WTC11 (cell line): ENCODE measurements at regions not wholly inside any gene's neighbourhood (a gene's known extent, or its start where the extent isn't known, plus 50 kb on each side); places are given as distances from the start of the nearest gene placed in this dataset.

Experiments used
- CREB1 ChIP-seq: sonication (generic); formaldehyde crosslinking; IDR thresholded peaks from 2 replicates; pipeline ENCODE4 v1.8.0; 2023; ENCODE audit warnings: mild to moderate bottlenecking, missing genetic modification reagents
- ESRRA ChIP-seq: sonication (generic); formaldehyde crosslinking; IDR thresholded peaks from 2 replicates; pipeline ENCODE4 v1.8.1; 2022; ENCODE audit warnings: mild to moderate bottlenecking, missing genetic modification reagents, borderline replicate concordance
- JUN ChIP-seq: sonication (generic); formaldehyde crosslinking; IDR thresholded peaks from 2 replicates; pipeline ENCODE4 v1.8.0; 2023; ENCODE audit warnings: mild to moderate bottlenecking, missing genetic modification reagents
- MXD4 ChIP-seq: fragments of 250-450 bp; sonication (Bioruptor Pico); IDR thresholded peaks from 2 replicates; pipeline ENCODE4 v1.8.0; 2021; ENCODE audit warnings: mild to moderate bottlenecking, moderate library complexity, borderline replicate concordance
- OVOL2 ChIP-seq: fragments of 250-450 bp; sonication (Bioruptor Pico); IDR thresholded peaks from 2 replicates; pipeline ENCODE4 v1.9.0; 2021; ENCODE audit warnings: mild to moderate bottlenecking, borderline replicate concordance
- TCF7 ChIP-seq: sonication (generic); formaldehyde crosslinking; IDR thresholded peaks from 2 replicates; pipeline ENCODE4 v1.8.0; 2022; ENCODE audit warnings: mild to moderate bottlenecking, low read depth, missing genetic modification reagents, moderate library complexity
- TEAD4 ChIP-seq: sonication (generic); formaldehyde crosslinking; IDR thresholded peaks from 2 replicates; pipeline ENCODE4 v1.8.0; 2022; ENCODE audit warnings: mild to moderate bottlenecking, missing genetic modification reagents
- ZNF232 ChIP-seq: sonication (generic); formaldehyde crosslinking; IDR thresholded peaks from 2 replicates; pipeline ENCODE4 v1.8.0; 2022; ENCODE audit warnings: mild to moderate bottlenecking, missing genetic modification reagents
- TF ChIP-seq, protein P1 (sequence below): fragments of 200-600 bp; IDR thresholded peaks from 2 replicates; pipeline ENCODE4 v1.8.0; 2022; ENCODE audit warnings: antibody characterized with exemption

DNA sequence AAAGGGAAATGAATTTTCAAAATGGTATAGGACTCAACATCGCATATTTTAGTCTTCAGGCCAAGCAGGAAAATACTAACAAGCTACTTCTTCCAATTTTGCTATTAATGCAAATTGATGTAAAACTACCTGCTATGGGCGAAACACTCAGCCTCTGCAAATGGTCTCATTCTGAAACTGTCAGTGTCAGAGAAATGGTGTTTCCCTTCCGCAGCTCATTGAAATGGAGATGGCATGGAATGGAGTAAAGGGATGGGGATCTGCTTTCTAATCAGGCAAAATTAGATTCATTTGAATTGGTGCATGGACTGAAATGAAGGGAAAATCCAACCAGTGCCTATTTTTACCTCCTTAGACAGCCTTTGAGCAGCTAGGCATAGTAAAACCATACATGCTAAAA, 80.4 kb upstream of the EEA1 start:
- no peak for TF ChIP-seq JUN (CRISPR knock-in tag)
- TF ChIP-seq, protein P1, sequence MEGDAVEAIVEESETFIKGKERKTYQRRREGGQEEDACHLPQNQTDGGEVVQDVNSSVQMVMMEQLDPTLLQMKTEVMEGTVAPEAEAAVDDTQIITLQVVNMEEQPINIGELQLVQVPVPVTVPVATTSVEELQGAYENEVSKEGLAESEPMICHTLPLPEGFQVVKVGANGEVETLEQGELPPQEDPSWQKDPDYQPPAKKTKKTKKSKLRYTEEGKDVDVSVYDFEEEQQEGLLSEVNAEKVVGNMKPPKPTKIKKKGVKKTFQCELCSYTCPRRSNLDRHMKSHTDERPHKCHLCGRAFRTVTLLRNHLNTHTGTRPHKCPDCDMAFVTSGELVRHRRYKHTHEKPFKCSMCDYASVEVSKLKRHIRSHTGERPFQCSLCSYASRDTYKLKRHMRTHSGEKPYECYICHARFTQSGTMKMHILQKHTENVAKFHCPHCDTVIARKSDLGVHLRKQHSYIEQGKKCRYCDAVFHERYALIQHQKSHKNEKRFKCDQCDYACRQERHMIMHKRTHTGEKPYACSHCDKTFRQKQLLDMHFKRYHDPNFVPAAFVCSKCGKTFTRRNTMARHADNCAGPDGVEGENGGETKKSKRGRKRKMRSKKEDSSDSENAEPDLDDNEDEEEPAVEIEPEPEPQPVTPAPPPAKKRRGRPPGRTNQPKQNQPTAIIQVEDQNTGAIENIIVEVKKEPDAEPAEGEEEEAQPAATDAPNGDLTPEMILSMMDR, result no peak
- TF ChIP-seq MXD4 (CRISPR knock-in tag), result no peak
- no peak for TF ChIP-seq ZNF232 (CRISPR knock-in tag)
- no peak for TF ChIP-seq TCF7 (CRISPR knock-in tag)
- no peak for TF ChIP-seq CREB1 (CRISPR knock-in tag)
- TF ChIP-seq ESRRA (CRISPR knock-in tag), result no peak
- no peak for TF ChIP-seq OVOL2 (CRISPR knock-in tag)
- TF ChIP-seq TEAD4, result no peak
